Vagina (tissue), 2 donors: ENCODE measurements at regions not wholly inside any gene's neighbourhood (a gene's known extent, or its start where the extent isn't known, plus 50 kb on each side); places are given as distances from the start of the nearest gene placed in this dataset.

Experiments used
- POLR2AphosphoS5 ChIP-seq, 2 donors: sonication (generic); formaldehyde crosslinking; IDR thresholded peaks; one replicate each; pipeline ENCODE4 v1.9.0; 2017; ENCODE audit warnings: antibody characterized with exemption in 2 of 2, mild to moderate bottlenecking in 2 of 2, low read depth in 1 of 2; ENCODE audit not compliant: insufficient read depth in 1 of 2
- TF ChIP-seq, protein P1 (sequence below), 3 experiments: fragments of 450-650 bp in 2 of 3; fragments of 200-600 bp in 1 of 3; sonication (generic) in 1 of 3; IDR thresholded peaks; one replicate each; pipeline ENCODE4 v1.5.1; 2017 to 2019; ENCODE audit warnings: antibody characterized with exemption in 3 of 3, mild to moderate bottlenecking in 2 of 3, moderate library complexity in 2 of 3

GRCh38 chr4:174170906-174171305 is 112.6 kb downstream of the FBXO8 start:
- TF ChIP-seq, protein P1, sequence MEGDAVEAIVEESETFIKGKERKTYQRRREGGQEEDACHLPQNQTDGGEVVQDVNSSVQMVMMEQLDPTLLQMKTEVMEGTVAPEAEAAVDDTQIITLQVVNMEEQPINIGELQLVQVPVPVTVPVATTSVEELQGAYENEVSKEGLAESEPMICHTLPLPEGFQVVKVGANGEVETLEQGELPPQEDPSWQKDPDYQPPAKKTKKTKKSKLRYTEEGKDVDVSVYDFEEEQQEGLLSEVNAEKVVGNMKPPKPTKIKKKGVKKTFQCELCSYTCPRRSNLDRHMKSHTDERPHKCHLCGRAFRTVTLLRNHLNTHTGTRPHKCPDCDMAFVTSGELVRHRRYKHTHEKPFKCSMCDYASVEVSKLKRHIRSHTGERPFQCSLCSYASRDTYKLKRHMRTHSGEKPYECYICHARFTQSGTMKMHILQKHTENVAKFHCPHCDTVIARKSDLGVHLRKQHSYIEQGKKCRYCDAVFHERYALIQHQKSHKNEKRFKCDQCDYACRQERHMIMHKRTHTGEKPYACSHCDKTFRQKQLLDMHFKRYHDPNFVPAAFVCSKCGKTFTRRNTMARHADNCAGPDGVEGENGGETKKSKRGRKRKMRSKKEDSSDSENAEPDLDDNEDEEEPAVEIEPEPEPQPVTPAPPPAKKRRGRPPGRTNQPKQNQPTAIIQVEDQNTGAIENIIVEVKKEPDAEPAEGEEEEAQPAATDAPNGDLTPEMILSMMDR (IDR thresholded peaks at IDR 0.05) = no peak
- no peak for TF ChIP-seq POLR2AphosphoS5 (IDR thresholded peaks at IDR 0.05; ENCODE audit: insufficient read depth in 1 of 2, low read depth in 1 of 2)
